B cell (primary cell): ENCODE measurements at regions not wholly inside any gene's neighbourhood (a gene's known extent, or its start where the extent isn't known, plus 50 kb on each side); places are given as distances from the start of the nearest gene placed in this dataset.

Experiments used
- ATAC-seq: fragments of 200-7000 bp; cut with Tn5 transposase; one replicate; pipeline ENCODE4 v1.10.0; 2021; ENCODE audit warnings: low read depth, mild to moderate bottlenecking, moderate number of reproducible peaks, moderate library complexity
- CTCF ChIA-PET: fragments of 350-600 bp; sonication (Branson Sonifier 250); formaldehyde crosslinking; loops from one replicate; lab custom pipeline; 2021; ENCODE audit warnings: antibody characterized with exemption, inconsistent platforms; lab: Charles Lee
- POLR2A ChIA-PET: fragments of 350-600 bp; sonication (Branson Sonifier 250); formaldehyde crosslinking; loops from one replicate; lab custom pipeline; 2021; ENCODE audit warnings: antibody characterized with exemption; lab: Charles Lee
- DNase-seq: peaks from one replicate; pipeline ENCODE4 v3.0.0; 2013
- H2AFZ ChIP-seq: 2 replicates; pipeline ENCODE4 v1.6.1; 2012; ENCODE audit warnings: mild to moderate bottlenecking, low read depth, low read length; ENCODE audit not compliant: insufficient read depth, poor library complexity, severe bottlenecking
- H3K27ac ChIP-seq, 2 donors: 1 replicate in 1 of 2; 2 replicates in 1 of 2; pipeline ENCODE4 v1.5.1; 2012 to 2013; ENCODE audit warnings: low read length in 2 of 2, mild to moderate bottlenecking in 2 of 2, moderate library complexity in 1 of 2
- H3K27me3 ChIP-seq, 4 experiments: fragments of 200-600 bp in 1 of 4; sonication (generic) in 1 of 4; replicated peaks in 1 of 4; 1 replicate in 2 of 4; 2 replicates in 2 of 4; pipeline versions ENCODE4 v1.6.1 to v1.7.0; 2013 to 2016; ENCODE audit warnings: low read length in 3 of 4, mild to moderate bottlenecking in 2 of 4, mixed read lengths in 1 of 4, moderate library complexity in 1 of 4; ENCODE audit not compliant: insufficient read depth in 4 of 4, control insufficient read depth in 3 of 4; ENCODE audit errors: control extremely low read depth in 1 of 4
- H3K36me3 ChIP-seq, 2 experiments: replicated peaks in 1 of 2; 1 replicate in 1 of 2; 2 replicates in 1 of 2; pipeline versions ENCODE4 v1.6.1 to v1.7.1; 2013; ENCODE audit warnings: low read length in 1 of 2; ENCODE audit not compliant: insufficient read depth in 2 of 2, control insufficient read depth in 1 of 2; ENCODE audit errors: control extremely low read depth in 1 of 2, extremely low read depth in 1 of 2
- H3K4me1 ChIP-seq, 2 donors: fragments of 200-600 bp in 1 of 2; sonication (generic) in 1 of 2; 1 replicate in 1 of 2; 2 replicates in 1 of 2; pipeline versions ENCODE4 v1.5.1 to v1.6.1; 2013 to 2017; ENCODE audit warnings: low read length in 2 of 2; ENCODE audit not compliant: control insufficient read depth in 2 of 2, insufficient read depth in 2 of 2
- H3K4me2 ChIP-seq: replicated peaks from 2 replicates; pipeline ENCODE3; 2012; ENCODE audit warnings: mild to moderate bottlenecking, low read depth, low read length; ENCODE audit not compliant: poor library complexity, severe bottlenecking
- H3K4me3 ChIP-seq, 5 experiments: fragments of 200-600 bp in 1 of 5; sonication (generic) in 1 of 5; 1 replicate in 3 of 5; 2 replicates in 2 of 5; pipeline versions ENCODE4 v1.5.1 to v1.7.0; 2011 to 2016; ENCODE audit warnings: low read length in 4 of 5, mild to moderate bottlenecking in 4 of 5, low read depth in 2 of 5, control low read depth in 1 of 5, moderate library complexity in 1 of 5; ENCODE audit not compliant: insufficient read depth in 1 of 5; ENCODE audit errors: control extremely low read depth in 1 of 5, extremely low read depth in 1 of 5
- H3K79me2 ChIP-seq: fragments of 200-600 bp; sonication (generic); one replicate; pipeline ENCODE4 v1.6.0; 2016; ENCODE audit warnings: low read length; ENCODE audit not compliant: control insufficient read depth, insufficient read depth
- H3K9ac ChIP-seq: fragments of 200-600 bp; sonication (generic); 2 replicates; pipeline ENCODE4 v1.6.1; 2017; ENCODE audit warnings: mild to moderate bottlenecking, low read length, moderate library complexity
- H3K9me3 ChIP-seq, 3 donors: one replicate each; pipeline versions ENCODE4 v1.6.1 to v1.7.1; 2013; ENCODE audit warnings: low read length in 2 of 3; ENCODE audit not compliant: control insufficient read depth in 2 of 3, insufficient read depth in 1 of 3; ENCODE audit errors: control extremely low read depth in 1 of 3
- H4K20me1 ChIP-seq: 2 replicates; pipeline ENCODE4 v1.6.0; 2012; ENCODE audit warnings: mild to moderate bottlenecking, low read length; ENCODE audit not compliant: insufficient read depth, control insufficient read depth, poor library complexity, severe bottlenecking
- H3K27ac Mint-ChIP-seq: one replicate; pipeline ENCODE4 v1.8.0; 2021; ENCODE audit warnings: mixed read lengths
- H3K27me3 Mint-ChIP-seq: one replicate; pipeline ENCODE4 v1.8.0; 2021; ENCODE audit warnings: mixed read lengths
- H3K4me1 Mint-ChIP-seq: one replicate; pipeline ENCODE4 v1.8.0; 2021; ENCODE audit warnings: mixed read lengths
- H3K4me3 Mint-ChIP-seq: one replicate; pipeline ENCODE4 v1.8.0; 2021; ENCODE audit warnings: mixed read lengths
- H3K9me3 Mint-ChIP-seq: one replicate; pipeline ENCODE4 v1.8.0; 2022; ENCODE audit warnings: mixed read lengths; ENCODE audit not compliant: insufficient read depth
- CTCF ChIP-seq: fragments of 200-600 bp; IDR thresholded peaks from one replicate; pipeline ENCODE4 v1.8.0; 2022; ENCODE audit warnings: antibody characterized with exemption, mild to moderate bottlenecking
- EZH2 ChIP-seq: IDR thresholded peaks from 2 replicates; pipeline ENCODE4 v1.6.1; 2012; ENCODE audit warnings: borderline replicate concordance, low read depth, mild to moderate bottlenecking, moderate library complexity, low read length; ENCODE audit not compliant: insufficient read depth, poor library complexity, severe bottlenecking
- WGBS: methylation state at CpG from one replicate; pipeline ENCODE4 v1.1.5; 2013; ENCODE audit warnings: missing lambda C conversion rate; ENCODE audit not compliant: insufficient coverage; 5-methylcytosine and 5-hydroxymethylcytosine counted together
- intact Hi-C: fragments of 100-400 bp; cut with micrococcal nuclease; formaldehyde crosslinking; loops from one replicate; pipeline ENCODE4 v1.10.0; 2022

GRCh38 chr2:56537756-56538155 lies 354.0 kb downstream of the CCDC85A start:
- Histone ChIP-seq H3K4me2 (no peak overlapping the region), H3K27me3 (no peaks in the 10 kb centered on the region), H4K20me1 (no peaks in the 10 kb centered on the region), H3K4me3 (no peak overlapping the region), H3K79me2 (no peaks in the 10 kb centered on the region), H2AFZ (no peak overlapping the region), H3K27ac (no peak overlapping the region), H3K9ac (no peak overlapping the region), H3K36me3 (no peaks in the 10 kb centered on the region), H3K4me1 (no peaks in the 10 kb centered on the region), H3K9me3 (peaks cover 0 to 1% (median 0%) of the 10 kb centered on the region in 3 donors)
- no peaks in the 10 kb centered on the region for H3K27me3 Mint-ChIP-seq
- no peaks in the 10 kb centered on the region for H3K9me3 Mint-ChIP-seq
- intact Hi-C loops: no loop called here
- POLR2A ChIA-PET: no interaction called here
- WGBS: 47% methylated on average over 3 of the region's 3 CpGs
- no peak for ATAC-seq
- no peak for DNase-seq
- TF ChIP-seq EZH2 (no peak), CTCF (no peak)
- CTCF ChIA-PET: no interaction called here
- H3K4me3 Mint-ChIP-seq: no peak overlapping the region
- no peak overlapping the region for H3K27ac Mint-ChIP-seq
- no peaks in the 10 kb centered on the region for H3K4me1 Mint-ChIP-seq

- H3K27ac ChIP-seq: no peak overlapping the region
- H3K4me1 ChIP-seq: no peaks in the 10 kb centered on the region
- peaks cover 0 to 1% (median 0%) of the 10 kb centered on the region in 3 donors for H3K9me3 ChIP-seq
- no peak overlapping the region for H3K4me2 ChIP-seq
- DNase-seq: no peak
- POLR2A ChIA-PET: no interaction called here
- Mint-ChIP-seq H3K27ac (no peak overlapping the region), H3K4me3 (no peak overlapping the region), H3K4me1 (no peaks in the 10 kb centered on the region), H3K27me3 (no peaks in the 10 kb centered on the region), H3K9me3 (no peaks in the 10 kb centered on the region)
- H3K79me2 ChIP-seq: no peaks in the 10 kb centered on the region
- no peak for ATAC-seq
- H4K20me1 ChIP-seq: no peaks in the 10 kb centered on the region
- H3K4me3 ChIP-seq: no peak overlapping the region
- no peaks in the 10 kb centered on the region for H3K36me3 ChIP-seq
- H3K9ac ChIP-seq: no peak overlapping the region
- CTCF ChIA-PET: no interaction called here
- no peak overlapping the region for H2AFZ ChIP-seq
- H3K27me3 ChIP-seq: no peaks in the 10 kb centered on the region
- no CpG with 5 or more reads among the region's 2 CpGs for WGBS
- TF ChIP-seq CTCF: no peak
- no peak for TF ChIP-seq EZH2
- intact Hi-C loops: no loop called here
Measured at GRCh38 chr2:56539618-56540017, 355.8 kb downstream of the CCDC85A start.
